Naive B cell (primary cell): ENCODE measurements at regions not wholly inside any gene's neighbourhood (a gene's known extent, or its start where the extent isn't known, plus 50 kb on each side); places are given as distances from the start of the nearest gene placed in this dataset.

Experiments used
- ATAC-seq, 2 donors: fragments of 150-1000 bp; cut with Tn5 transposase; 2 replicates each; pipeline ENCODE4 v1.10.0; 2021; ENCODE audit warnings: low read depth in 2 of 2, mild to moderate bottlenecking in 2 of 2, moderate library complexity in 2 of 2
- DNase-seq: peaks from one replicate; pipeline ENCODE4 v3.0.0; 2022
- H3K27ac Mint-ChIP-seq, 6 donors: one replicate each; pipeline ENCODE4 v1.8.0; 2020 to 2022; ENCODE audit warnings: mild to moderate bottlenecking in 6 of 6, mixed read lengths in 6 of 6, moderate library complexity in 5 of 6, inconsistent platforms in 2 of 6
- H3K27me3 Mint-ChIP-seq, 3 donors: one replicate each; pipeline ENCODE4 v1.8.0; 2021 to 2022; ENCODE audit warnings: mixed read lengths in 3 of 3, mild to moderate bottlenecking in 1 of 3
- H3K36me3 Mint-ChIP-seq, 2 donors: one replicate each; pipeline ENCODE4 v1.8.0; 2020 to 2022; ENCODE audit warnings: mixed read lengths in 2 of 2, inconsistent platforms in 1 of 2, mild to moderate bottlenecking in 1 of 2
- H3K4me1 Mint-ChIP-seq, 3 donors: one replicate each; pipeline ENCODE4 v1.8.0; 2020 to 2022; ENCODE audit warnings: mixed read lengths in 3 of 3, inconsistent platforms in 1 of 3, mild to moderate bottlenecking in 1 of 3, moderate library complexity in 1 of 3
- H3K4me3 Mint-ChIP-seq, 8 donors: one replicate each; pipeline ENCODE4 v1.8.0; 2020 to 2022; ENCODE audit warnings: mild to moderate bottlenecking in 8 of 8, mixed read lengths in 8 of 8, moderate library complexity in 8 of 8, inconsistent platforms in 2 of 8
- H3K9me3 Mint-ChIP-seq, 7 donors: one replicate each; pipeline ENCODE4 v1.8.0; 2020 to 2022; ENCODE audit warnings: mixed read lengths in 7 of 7, mild to moderate bottlenecking in 5 of 7, inconsistent platforms in 2 of 7, moderate library complexity in 1 of 7

GRCh38 chr3:59481776-59482400 is 432.1 kb upstream of the CFAP20DC start:
- H3K27ac Mint-ChIP-seq, result no peak overlapping the region
- H3K36me3 Mint-ChIP-seq, result no peaks in the 10 kb centered on the region
- no peaks in the 10 kb centered on the region for H3K4me1 Mint-ChIP-seq
- no peaks in the 10 kb centered on the region for H3K9me3 Mint-ChIP-seq
- no peaks in the 10 kb centered on the region for H3K27me3 Mint-ChIP-seq
- ATAC-seq (no peak), DNase-seq (no peak)
- no peak overlapping the region for H3K4me3 Mint-ChIP-seq

- no peak for DNase-seq
- Mint-ChIP-seq H3K4me1 (no peaks in the 10 kb centered on the region), H3K27me3 (no peaks in the 10 kb centered on the region), H3K4me3 (no peak overlapping the region), H3K36me3 (no peaks in the 10 kb centered on the region), H3K9me3 (no peaks in the 10 kb centered on the region), H3K27ac (peak overlapping the region in 1 of 6 donors; percentile 58)
- no peak for ATAC-seq
Observed at GRCh38 chr3:59480486-59480995, 430.7 kb upstream of the CFAP20DC start.

GRCh38 chr3:59473636-59474035 is 423.8 kb upstream of the CFAP20DC start:
- DNase-seq (no peak), ATAC-seq (no peak)
- Mint-ChIP-seq H3K4me1 (no peaks in the 10 kb centered on the region), H3K27me3 (no peaks in the 10 kb centered on the region), H3K36me3 (no peaks in the 10 kb centered on the region), H3K27ac (peak overlapping the region in 1 of 6 donors; percentile 36), H3K4me3 (no peak overlapping the region), H3K9me3 (peaks cover 0 to 2% (median 0%) of the 10 kb centered on the region in 7 donors)

GRCh38 chr3:59472541-59472940 is 422.7 kb upstream of the CFAP20DC start:
- DNase-seq, result no peak
- H3K4me1 Mint-ChIP-seq, result no peaks in the 10 kb centered on the region
- no peaks in the 10 kb centered on the region for H3K36me3 Mint-ChIP-seq
- H3K27me3 Mint-ChIP-seq, result no peaks in the 10 kb centered on the region
- H3K4me3 Mint-ChIP-seq, result no peak overlapping the region
- no peak overlapping the region for H3K27ac Mint-ChIP-seq
- no peak for ATAC-seq
- peaks cover 0 to 2% (median 0%) of the 10 kb centered on the region in 7 donors for H3K9me3 Mint-ChIP-seq

GRCh38 chr3:59469948-59470723 is 420.3 kb upstream of the CFAP20DC start:
- DNase-seq (no peak), ATAC-seq (no peak)
- H3K27me3 Mint-ChIP-seq, result no peaks in the 10 kb centered on the region
- peaks cover 0 to 2% (median 0%) of the 10 kb centered on the region in 7 donors for H3K9me3 Mint-ChIP-seq
- H3K4me3 Mint-ChIP-seq, result no peak overlapping the region
- H3K4me1 Mint-ChIP-seq, result no peaks in the 10 kb centered on the region
- no peaks in the 10 kb centered on the region for H3K36me3 Mint-ChIP-seq
- peak overlapping the region in 2 of 6 donors; percentile 13 to 15 for H3K27ac Mint-ChIP-seq

GRCh38 chr3:59467476-59467875 is 417.7 kb upstream of the CFAP20DC start:
- peaks cover 0 to 2% (median 0%) of the 10 kb centered on the region in 7 donors for H3K9me3 Mint-ChIP-seq
- H3K4me3 Mint-ChIP-seq, result no peak overlapping the region
- H3K27ac Mint-ChIP-seq, result peak overlapping the region in 1 of 6 donors; percentile 31
- ATAC-seq (no peak), DNase-seq (no peak)
- H3K4me1 Mint-ChIP-seq, result no peaks in the 10 kb centered on the region
- no peaks in the 10 kb centered on the region for H3K27me3 Mint-ChIP-seq
- H3K36me3 Mint-ChIP-seq, result no peaks in the 10 kb centered on the region

GRCh38 chr3:59464187-59464586 is 414.4 kb upstream of the CFAP20DC start:
- ATAC-seq, result no peak
- H3K27me3 Mint-ChIP-seq, result no peaks in the 10 kb centered on the region

GRCh38 chr3:59463253-59463652 is 413.4 kb upstream of the CFAP20DC start:
- DNase-seq, result no peak
- H3K27me3 Mint-ChIP-seq, result no peaks in the 10 kb centered on the region
- H3K9me3 Mint-ChIP-seq, result peaks cover 0 to 8% (median 1%) of the 10 kb centered on the region in 7 donors
- H3K27ac Mint-ChIP-seq, result peak overlapping the region in 1 of 6 donors; percentile 12
- H3K36me3 Mint-ChIP-seq, result no peaks in the 10 kb centered on the region
- ATAC-seq, result no peak
- no peak overlapping the region for H3K4me3 Mint-ChIP-seq
- no peaks in the 10 kb centered on the region for H3K4me1 Mint-ChIP-seq

More at GRCh38 chr3:59464187-59464586, 414.4 kb upstream of the CFAP20DC start:
- no peak for DNase-seq
- Mint-ChIP-seq H3K27ac (peak overlapping the region in 1 of 6 donors; percentile 38), H3K9me3 (peaks cover 0 to 8% (median 1%) of the 10 kb centered on the region in 7 donors), H3K4me3 (no peak overlapping the region), H3K4me1 (no peaks in the 10 kb centered on the region), H3K36me3 (no peaks in the 10 kb centered on the region)

- no peaks in the 10 kb centered on the region for H3K4me1 Mint-ChIP-seq
- no peak for ATAC-seq
- H3K36me3 Mint-ChIP-seq, result no peaks in the 10 kb centered on the region
- peaks cover 0 to 8% (median 1%) of the 10 kb centered on the region in 7 donors for H3K9me3 Mint-ChIP-seq
- H3K27ac Mint-ChIP-seq, result no peak overlapping the region
- no peak for DNase-seq
- H3K27me3 Mint-ChIP-seq, result no peaks in the 10 kb centered on the region
- no peak overlapping the region for H3K4me3 Mint-ChIP-seq
Observed at GRCh38 chr3:59460068-59460467, 410.2 kb upstream of the CFAP20DC start.

GRCh38 chr3:59456852-59457485 is 407.1 kb upstream of the CFAP20DC start:
- DNase-seq, result no peak
- Mint-ChIP-seq H3K4me1 (peaks cover under 1 to 16% (median 4%) of the 10 kb centered on the region in 3 donors), H3K27ac (no peak overlapping the region), H3K4me3 (no peak overlapping the region), H3K27me3 (no peaks in the 10 kb centered on the region), H3K9me3 (peaks cover 0 to 12% (median 2%) of the 10 kb centered on the region in 7 donors), H3K36me3 (no peaks in the 10 kb centered on the region)
- ATAC-seq, result no peak

GRCh38 chr3:59451800-59452746 is 402.2 kb upstream of the CFAP20DC start:
- ATAC-seq (no peak), DNase-seq (no peak)
- Mint-ChIP-seq H3K36me3 (no peaks in the 10 kb centered on the region), H3K4me1 (peaks cover 20 to 41% (median 21%) of the 10 kb centered on the region in 3 donors), H3K9me3 (peaks cover 0 to 4% (median 0%) of the 10 kb centered on the region in 7 donors), H3K27me3 (no peaks in the 10 kb centered on the region), H3K4me3 (peak overlapping the region in 7 of 8 donors; percentile 23 to 82 (median 61)), H3K27ac (peak overlapping the region; percentile 69 to 97 (median 86))

- Mint-ChIP-seq H3K27me3 (no peaks in the 10 kb centered on the region), H3K9me3 (peaks cover 0 to 4% (median 0%) of the 10 kb centered on the region in 7 donors), H3K27ac (peak overlapping the region; percentile 69 to 97 (median 94)), H3K4me1 (peaks cover 20 to 41% (median 21%) of the 10 kb centered on the region in 3 donors), H3K4me3 (peak overlapping the region in 7 of 8 donors; percentile 23 to 82 (median 61)), H3K36me3 (no peaks in the 10 kb centered on the region)
- peak; percentile 90 to 93 for ATAC-seq
- DNase-seq, result peak; percentile 41
Observed at GRCh38 chr3:59450946-59451763, 401.3 kb upstream of the CFAP20DC start.
